H9 (cell line): ENCODE measurements at regions not wholly inside any gene's neighbourhood (a gene's known extent, or its start where the extent isn't known, plus 50 kb on each side); places are given as distances from the start of the nearest gene placed in this dataset.

Experiments
- DNase-seq: peaks from one replicate; pipeline ENCODE4 v3.0.0-alpha.2; 2017
- H2AFZ ChIP-seq: one replicate; pipeline ENCODE4 v1.6.1; 2013; ENCODE audit warnings: mild to moderate bottlenecking, low read length, control low read depth, moderate library complexity
- H2AK5ac ChIP-seq: 2 replicates; pipeline ENCODE4 v1.6.1; 2013; ENCODE audit warnings: low read length, control low read depth, mixed read lengths; ENCODE audit not compliant: insufficient read length
- H2BK120ac ChIP-seq: one replicate; pipeline ENCODE4 v1.6.1; 2013; ENCODE audit warnings: low read depth, mild to moderate bottlenecking, low read length, control low read depth, inconsistent platforms; ENCODE audit not compliant: poor library complexity, severe bottlenecking
- H2BK12ac ChIP-seq: 2 replicates; pipeline ENCODE4 v1.6.1; 2013; ENCODE audit warnings: low read length, control low read depth, mixed read lengths, low read depth; ENCODE audit not compliant: insufficient read length
- H2BK15ac ChIP-seq: 2 replicates; pipeline ENCODE4 v1.6.1; 2013; ENCODE audit warnings: low read depth, low read length, control low read depth
- H2BK20ac ChIP-seq: one replicate; pipeline ENCODE4 v1.6.1; 2013; ENCODE audit warnings: low read depth, mild to moderate bottlenecking, low read length, control low read depth, inconsistent platforms; ENCODE audit not compliant: poor library complexity, severe bottlenecking
- H2BK5ac ChIP-seq: 2 replicates; pipeline ENCODE4 v1.6.1; 2013; ENCODE audit warnings: low read length, control low read depth, mixed read lengths; ENCODE audit not compliant: insufficient read length
- H3K14ac ChIP-seq: 2 replicates; pipeline ENCODE4 v1.6.1; 2013; ENCODE audit warnings: low read length, control low read depth; ENCODE audit not compliant: insufficient read depth
- H3K18ac ChIP-seq: 2 replicates; pipeline ENCODE4 v1.6.1; 2013; ENCODE audit warnings: low read depth, mild to moderate bottlenecking, mixed read lengths, low read length, control low read depth; ENCODE audit not compliant: insufficient read length
- H3K23ac ChIP-seq: 2 replicates; pipeline ENCODE4 v1.6.1; 2013; ENCODE audit warnings: low read length, control low read depth, mixed read lengths, low read depth; ENCODE audit not compliant: insufficient read length
- H3K23me2 ChIP-seq: 2 replicates; pipeline ENCODE4 v1.6.1; 2013; ENCODE audit warnings: low read depth, mild to moderate bottlenecking, mixed read lengths, low read length, control low read depth; ENCODE audit not compliant: insufficient read length, poor library complexity, severe bottlenecking
- H3K27ac ChIP-seq: 2 replicates; pipeline ENCODE4 v1.5.1; 2013; ENCODE audit warnings: low read length, control low read depth, mixed read lengths, low read depth; ENCODE audit not compliant: insufficient read length
- H3K27me3 ChIP-seq: 2 replicates; pipeline ENCODE4 v1.6.1; 2013; ENCODE audit warnings: low read length, control low read depth, inconsistent platforms; ENCODE audit not compliant: insufficient read depth
- H3K4ac ChIP-seq: 2 replicates; pipeline ENCODE4 v1.6.1; 2013; ENCODE audit warnings: low read depth, mild to moderate bottlenecking, control low read depth, inconsistent platforms, low read length, moderate library complexity
- H3K4me1 ChIP-seq: 2 replicates; pipeline ENCODE4 v1.6.1; 2013; ENCODE audit warnings: low read length, control low read depth, inconsistent platforms; ENCODE audit not compliant: insufficient read depth
- H3K4me2 ChIP-seq: 2 replicates; pipeline ENCODE4 v1.6.1; 2013; ENCODE audit warnings: low read length, control low read depth, mixed read lengths; ENCODE audit not compliant: insufficient read length, insufficient read depth
- H3K56ac ChIP-seq: 2 replicates; pipeline ENCODE4 v1.6.1; 2013; ENCODE audit warnings: low read depth, mild to moderate bottlenecking, mixed read lengths, low read length, control low read depth; ENCODE audit not compliant: insufficient read length
- H3K79me1 ChIP-seq: 2 replicates; pipeline ENCODE4 v1.6.1; 2013; ENCODE audit warnings: low read depth, mild to moderate bottlenecking, moderate library complexity, low read length, control low read depth, inconsistent platforms; ENCODE audit not compliant: insufficient read depth, poor library complexity, severe bottlenecking
- H3K79me2 ChIP-seq: 2 replicates; pipeline ENCODE4 v1.6.1; 2013; ENCODE audit warnings: low read length, control low read depth, inconsistent platforms; ENCODE audit not compliant: insufficient read depth
- H3K9ac ChIP-seq: 2 replicates; pipeline ENCODE4 v1.6.1; 2013; ENCODE audit warnings: low read length, control low read depth, mixed read lengths; ENCODE audit not compliant: insufficient read length; ENCODE audit errors: extremely low read depth
- H3K9me3 ChIP-seq: one replicate; pipeline ENCODE4 v1.6.1; 2013; ENCODE audit warnings: low read depth, low read length, inconsistent platforms; ENCODE audit not compliant: control insufficient read depth
- H3T11ph ChIP-seq: one replicate; pipeline ENCODE4 v1.6.1; 2013; ENCODE audit warnings: mild to moderate bottlenecking, low read length, control low read depth, inconsistent platforms
- H4K20me1 ChIP-seq: one replicate; pipeline ENCODE4 v1.6.1; 2013; ENCODE audit not compliant: control insufficient read depth, insufficient read length, insufficient read depth
- H4K5ac ChIP-seq: 2 replicates; pipeline ENCODE4 v1.6.1; 2013; ENCODE audit warnings: low read depth, mild to moderate bottlenecking, mixed read lengths, low read length, control low read depth; ENCODE audit not compliant: insufficient read length
- H4K8ac ChIP-seq: replicated peaks from 2 replicates; pipeline ENCODE4 v1.6.1; 2013; ENCODE audit warnings: low read length, control low read depth, mixed read lengths, low read depth; ENCODE audit not compliant: insufficient read length
- H4K91ac ChIP-seq: 2 replicates; pipeline ENCODE4 v1.6.1; 2013; ENCODE audit warnings: low read depth, mild to moderate bottlenecking, moderate library complexity, mixed read lengths, low read length, control low read depth; ENCODE audit not compliant: insufficient read length
- H3K27ac Mint-ChIP-seq, 3 experiments: 2 replicates in 2 of 3; 3 replicates in 1 of 3; pipeline ENCODE4 v1.8.0; 2020 to 2021; ENCODE audit warnings: mixed read lengths in 3 of 3, mild to moderate bottlenecking in 1 of 3, moderate library complexity in 1 of 3
- H3K27me3 Mint-ChIP-seq: 2 replicates; pipeline ENCODE4 v1.8.0; 2021; ENCODE audit warnings: low read depth, mild to moderate bottlenecking, moderate library complexity, mixed read lengths
- H3K36me3 Mint-ChIP-seq, 3 experiments: 2 replicates in 2 of 3; 3 replicates in 1 of 3; pipeline ENCODE4 v1.8.0; 2020 to 2021; ENCODE audit warnings: low read depth in 3 of 3, mixed read lengths in 3 of 3; ENCODE audit not compliant: insufficient read depth in 1 of 3
- H3K4me1 Mint-ChIP-seq, 2 experiments: 2 replicates each; pipeline ENCODE4 v1.8.0; 2020; ENCODE audit warnings: mixed read lengths in 2 of 2
- H3K4me3 Mint-ChIP-seq, 2 experiments: 2 replicates in 1 of 2; 3 replicates in 1 of 2; pipeline ENCODE4 v1.8.0; 2020 to 2021; ENCODE audit warnings: mild to moderate bottlenecking in 2 of 2, mixed read lengths in 2 of 2, moderate library complexity in 1 of 2
- H3K9me3 Mint-ChIP-seq, 2 experiments: 2 replicates in 1 of 2; 3 replicates in 1 of 2; pipeline ENCODE4 v1.8.0; 2020; ENCODE audit warnings: mild to moderate bottlenecking in 2 of 2, mixed read lengths in 2 of 2, moderate library complexity in 1 of 2
- CTCF ChIP-seq: fragments of 200-600 bp; sonication (generic); conservative IDR thresholded peaks from 3 replicates; pipeline ENCODE4 v1.8.0; 2021; ENCODE audit warnings: antibody characterized with exemption, mild to moderate bottlenecking
- WGBS: extraction: QIAGEN DNeasy Blood & Tissue Kit; methylation state at CpG from one replicate; pipeline ENCODE4 v1.1.7; 2013; ENCODE audit warnings: missing lambda C conversion rate, low lambda C conversion rate, mixed read lengths; ENCODE audit not compliant: insufficient read length; ENCODE audit errors: extremely low coverage; 5-methylcytosine and 5-hydroxymethylcytosine counted together

GRCh38 chr1:29634324-29634723, 398.0 kb downstream of the PTPRU start:
- WGBS: no CpG with 5 or more reads among the region's 5 CpGs
- no peak overlapping the region for H3K4me2 ChIP-seq
- no peak overlapping the region for H2AK5ac ChIP-seq
- H3T11ph ChIP-seq: no peak overlapping the region
- H2BK5ac ChIP-seq: no peak overlapping the region
- H3K27me3 ChIP-seq: no peaks in the 10 kb centered on the region
- no peak overlapping the region for H2BK12ac ChIP-seq
- H3K4me1 ChIP-seq: no peaks in the 10 kb centered on the region
- H3K79me1 ChIP-seq: no peaks in the 10 kb centered on the region
- H3K27ac Mint-ChIP-seq: no peak overlapping the region; a peak in 1 of 7 replicates
- no peak for TF ChIP-seq CTCF
- H2BK15ac ChIP-seq: no peak overlapping the region
- peak; percentile 8 for DNase-seq
- H3K23ac ChIP-seq: no peak overlapping the region
- H3K14ac ChIP-seq: no peak overlapping the region
- no peak overlapping the region for H4K5ac ChIP-seq
- H3K27me3 Mint-ChIP-seq: no peaks in the 10 kb centered on the region; the same call in 1 of the 2 replicates
- no peak overlapping the region for H3K18ac ChIP-seq
- H3K9ac ChIP-seq: no peak overlapping the region
- no peaks in the 10 kb centered on the region for H4K20me1 ChIP-seq
- H2BK20ac ChIP-seq: no peak overlapping the region
- H3K4me1 Mint-ChIP-seq: peaks cover 0 to 7% of the 10 kb centered on the region in 2 experiments; a peak in 2 of 4 replicates
- no peaks in the 10 kb centered on the region for H3K9me3 ChIP-seq
- H3K9me3 Mint-ChIP-seq: no peaks in the 10 kb centered on the region
- H4K91ac ChIP-seq: no peak overlapping the region
- no peak overlapping the region for H3K4me3 Mint-ChIP-seq
- no peak overlapping the region for H4K8ac ChIP-seq
- H3K4ac ChIP-seq: no peak overlapping the region
- H3K79me2 ChIP-seq: no peaks in the 10 kb centered on the region
- no peak overlapping the region for H2BK120ac ChIP-seq
- H3K23me2 ChIP-seq: no peaks in the 10 kb centered on the region
- no peaks in the 10 kb centered on the region for H3K36me3 Mint-ChIP-seq
- H3K56ac ChIP-seq: no peak overlapping the region
- H3K27ac ChIP-seq: no peak overlapping the region
- H2AFZ ChIP-seq: no peak overlapping the region
